CD14-positive monocyte (primary cell): ENCODE measurements at regions not wholly inside any gene's neighbourhood (a gene's known extent, or its start where the extent isn't known, plus 50 kb on each side); places are given as distances from the start of the nearest gene placed in this dataset.

Experiments
- DNase-seq, 3 donors: peaks; one replicate each; pipeline ENCODE4 v3.0.0-alpha.2; 2011 to 2022
- H2AFZ ChIP-seq: 2 replicates; pipeline ENCODE4 v1.6.0; 2012; ENCODE audit warnings: mild to moderate bottlenecking, low read depth, low read length, inconsistent platforms; ENCODE audit not compliant: insufficient read depth, poor library complexity, severe bottlenecking
- H3K27ac ChIP-seq, 2 donors: 1 replicate in 1 of 2; 2 replicates in 1 of 2; pipeline ENCODE4 v1.5.1; 2012 to 2013; ENCODE audit warnings: low read length in 2 of 2, control low read depth in 1 of 2, inconsistent platforms in 1 of 2, low read depth in 1 of 2, mild to moderate bottlenecking in 1 of 2
- H3K27me3 ChIP-seq, 2 donors: one replicate each; pipeline versions ENCODE4 v1.6.0 to v1.6.1; 2011 to 2013; ENCODE audit warnings: low read length in 2 of 2; ENCODE audit not compliant: control insufficient read depth in 2 of 2, insufficient read depth in 2 of 2
- H3K36me3 ChIP-seq, 2 donors: replicated peaks in 1 of 2; 1 replicate in 1 of 2; 2 replicates in 1 of 2; pipeline versions ENCODE4 v1.5.1 to v1.6.1; 2012 to 2013; ENCODE audit warnings: low read length in 2 of 2, control low read depth in 1 of 2, inconsistent platforms in 1 of 2, mild to moderate bottlenecking in 1 of 2; ENCODE audit not compliant: insufficient read depth in 2 of 2, control insufficient read depth in 1 of 2
- H3K4me1 ChIP-seq, 2 donors: 1 replicate in 1 of 2; 2 replicates in 1 of 2; pipeline versions ENCODE4 v1.5.1 to v1.6.1; 2012 to 2013; ENCODE audit warnings: low read length in 2 of 2, control low read depth in 1 of 2, inconsistent platforms in 1 of 2, mild to moderate bottlenecking in 1 of 2, moderate library complexity in 1 of 2; ENCODE audit not compliant: insufficient read depth in 2 of 2, control insufficient read depth in 1 of 2
- H3K4me2 ChIP-seq: replicated peaks from 2 replicates; pipeline ENCODE3; 2012; ENCODE audit warnings: low read length, moderate library complexity, mild to moderate bottlenecking; ENCODE audit not compliant: poor library complexity, severe bottlenecking; ENCODE audit errors: extremely low read depth
- H3K4me3 ChIP-seq, 3 experiments: fragments of 200-600 bp in 1 of 3; sonication (generic) in 1 of 3; replicated peaks in 1 of 3; 1 replicate in 2 of 3; 2 replicates in 1 of 3; pipeline ENCODE4 v1.5.1; 2011 to 2013; ENCODE audit warnings: low read length in 3 of 3, mild to moderate bottlenecking in 3 of 3, control low read depth in 2 of 3, low read depth in 2 of 3, inconsistent platforms in 1 of 3, moderate library complexity in 1 of 3
- H3K79me2 ChIP-seq: 2 replicates; pipeline ENCODE4 v1.6.0; 2012; ENCODE audit warnings: mild to moderate bottlenecking, control low read depth, inconsistent platforms, low read length, moderate library complexity; ENCODE audit not compliant: insufficient read depth
- H3K9ac ChIP-seq: 2 replicates; pipeline ENCODE4 v1.6.0; 2017; ENCODE audit warnings: low read length, mild to moderate bottlenecking; ENCODE audit not compliant: insufficient read depth, poor library complexity, severe bottlenecking
- H3K9me3 ChIP-seq, 2 donors: replicated peaks in 1 of 2; 1 replicate in 1 of 2; 2 replicates in 1 of 2; pipeline versions ENCODE4 v1.5.1 to v1.6.1; 2012 to 2013; ENCODE audit warnings: low read length in 2 of 2, control low read depth in 1 of 2; ENCODE audit not compliant: control insufficient read depth in 1 of 2, insufficient read depth in 1 of 2
- H4K20me1 ChIP-seq: 2 replicates; pipeline ENCODE4 v1.6.0; 2012; ENCODE audit warnings: mild to moderate bottlenecking, low read length, control low read depth, moderate library complexity; ENCODE audit not compliant: insufficient read depth
- H3K27ac Mint-ChIP-seq, 7 donors: one replicate each; pipeline ENCODE4 v1.8.0; 2020; ENCODE audit warnings: mild to moderate bottlenecking in 7 of 7, mixed read lengths in 7 of 7, moderate library complexity in 6 of 7, inconsistent platforms in 2 of 7
- H3K27me3 Mint-ChIP-seq, 3 donors: one replicate each; pipeline ENCODE4 v1.8.0; 2021 to 2022; ENCODE audit warnings: low read depth in 3 of 3, mild to moderate bottlenecking in 3 of 3, mixed read lengths in 3 of 3, moderate library complexity in 3 of 3, inconsistent platforms in 1 of 3
- H3K36me3 Mint-ChIP-seq, 2 donors: one replicate each; pipeline ENCODE4 v1.8.0; 2020; ENCODE audit warnings: mixed read lengths in 2 of 2, inconsistent platforms in 1 of 2, mild to moderate bottlenecking in 1 of 2
- H3K4me1 Mint-ChIP-seq: one replicate; pipeline ENCODE4 v1.8.0; 2020; ENCODE audit warnings: mild to moderate bottlenecking, mixed read lengths
- H3K4me3 Mint-ChIP-seq, 2 donors: one replicate each; pipeline ENCODE4 v1.8.0; 2020; ENCODE audit warnings: mild to moderate bottlenecking in 2 of 2, mixed read lengths in 2 of 2, moderate library complexity in 1 of 2
- H3K9me3 Mint-ChIP-seq, 7 donors: one replicate each; pipeline ENCODE4 v1.8.0; 2020 to 2022; ENCODE audit warnings: mixed read lengths in 7 of 7, mild to moderate bottlenecking in 6 of 7, moderate library complexity in 6 of 7, inconsistent platforms in 2 of 7
- CTCF ChIP-seq: fragments of 200-600 bp; IDR thresholded peaks from one replicate; pipeline ENCODE4 v1.8.0; 2022; ENCODE audit warnings: antibody characterized with exemption, mild to moderate bottlenecking
- WGBS: methylation state at CpG from one replicate; pipeline ENCODE4 v1.1.5; 2013; ENCODE audit warnings: missing lambda C conversion rate; ENCODE audit not compliant: insufficient coverage; 5-methylcytosine and 5-hydroxymethylcytosine counted together
- intact Hi-C, 2 donors: fragments of 100-400 bp; cut with micrococcal nuclease; formaldehyde crosslinking; loops; one replicate each; pipeline versions ENCODE4 v1.15.0 to v1.15.1; 2023

GRCh38 chr5:93328833-93329232 is 252.2 kb downstream of the NR2F1-AS1 start:
- H3K9me3 ChIP-seq = peaks cover 0 to 4% of the 10 kb centered on the region in 2 donors
- no CpG with 5 or more reads among the region's 1 CpG for WGBS
- Mint-ChIP-seq H3K9me3 (peaks cover 0 to 7% (median 2%) of the 10 kb centered on the region in 7 donors), H3K27ac (no peak overlapping the region), H3K4me1 (no peaks in the 10 kb centered on the region), H3K36me3 (no peaks in the 10 kb centered on the region), H3K4me3 (no peak overlapping the region), H3K27me3 (no peaks in the 10 kb centered on the region)
- no peak overlapping the region for H3K27ac ChIP-seq
- DNase-seq = no peak
- H2AFZ ChIP-seq = no peak overlapping the region
- no peaks in the 10 kb centered on the region for H3K27me3 ChIP-seq
- no peak overlapping the region for H3K4me2 ChIP-seq
- H3K4me3 ChIP-seq = no peak overlapping the region
- H3K36me3 ChIP-seq = no peaks in the 10 kb centered on the region
- no peaks in the 10 kb centered on the region for H3K79me2 ChIP-seq
- intact Hi-C loops = no loop called here
- TF ChIP-seq CTCF = no peak
- H4K20me1 ChIP-seq = no peaks in the 10 kb centered on the region
- no peaks in the 10 kb centered on the region for H3K4me1 ChIP-seq
- H3K9ac ChIP-seq = no peak overlapping the region

GRCh38 chr5:93327605-93328004 is 253.4 kb downstream of the NR2F1-AS1 start:
- no peak overlapping the region for H3K27ac Mint-ChIP-seq
- H2AFZ ChIP-seq = no peak overlapping the region
- no peak overlapping the region for H3K9ac ChIP-seq
- H3K36me3 Mint-ChIP-seq = no peaks in the 10 kb centered on the region
- no peak for DNase-seq
- H3K4me3 ChIP-seq = no peak overlapping the region
- no peaks in the 10 kb centered on the region for H3K4me1 ChIP-seq
- no peaks in the 10 kb centered on the region for H3K79me2 ChIP-seq
- no peaks in the 10 kb centered on the region for H3K27me3 Mint-ChIP-seq
- H3K4me1 Mint-ChIP-seq = no peaks in the 10 kb centered on the region
- no peak overlapping the region for H3K4me3 Mint-ChIP-seq
- no peaks in the 10 kb centered on the region for H3K27me3 ChIP-seq
- no peaks in the 10 kb centered on the region for H4K20me1 ChIP-seq
- intact Hi-C loops = no loop called here
- H3K9me3 ChIP-seq = peaks cover 0 to 4% of the 10 kb centered on the region in 2 donors
- TF ChIP-seq CTCF = no peak
- H3K4me2 ChIP-seq = no peak overlapping the region
- H3K27ac ChIP-seq = no peak overlapping the region
- WGBS = no CpG with 5 or more reads among the region's 1 CpG
- H3K9me3 Mint-ChIP-seq = peaks cover 0 to 10% (median 2%) of the 10 kb centered on the region in 7 donors
- no peaks in the 10 kb centered on the region for H3K36me3 ChIP-seq
